HFFc6 (cell line): ENCODE measurements at regions not wholly inside any gene's neighbourhood (a gene's known extent, or its start where the extent isn't known, plus 50 kb on each side); places are given as distances from the start of the nearest gene placed in this dataset.

Experiments used
- DNase-seq: peaks from one replicate; pipeline ENCODE4 v3.0.0-alpha.2; 2018
- H3K27ac Mint-ChIP-seq: 2 replicates; pipeline ENCODE4 v1.8.0; 2020; ENCODE audit warnings: mild to moderate bottlenecking, mixed read lengths
- H3K27me3 Mint-ChIP-seq: 2 replicates; pipeline ENCODE4 v1.8.0; 2021; ENCODE audit warnings: mild to moderate bottlenecking, moderate library complexity, mixed read lengths; ENCODE audit not compliant: insufficient read depth
- H3K36me3 Mint-ChIP-seq: 2 replicates; pipeline ENCODE4 v1.8.0; 2021; ENCODE audit warnings: low read depth, mixed read lengths
- H3K4me1 Mint-ChIP-seq: 2 replicates; pipeline ENCODE4 v1.8.0; 2020; ENCODE audit warnings: low read depth, mixed read lengths
- H3K4me3 Mint-ChIP-seq: 2 replicates; pipeline ENCODE4 v1.8.0; 2020; ENCODE audit warnings: mild to moderate bottlenecking, moderate library complexity, mixed read lengths
- H3K9me3 Mint-ChIP-seq: 2 replicates; pipeline ENCODE4 v1.8.0; 2020; ENCODE audit warnings: mild to moderate bottlenecking, mixed read lengths
- TF ChIP-seq, protein P1 (sequence below): fragments of 200-600 bp; sonication (generic); IDR thresholded peaks from 2 replicates; pipeline ENCODE4 v1.5.0; 2021; ENCODE audit warnings: antibody characterized with exemption, mild to moderate bottlenecking

DNA sequence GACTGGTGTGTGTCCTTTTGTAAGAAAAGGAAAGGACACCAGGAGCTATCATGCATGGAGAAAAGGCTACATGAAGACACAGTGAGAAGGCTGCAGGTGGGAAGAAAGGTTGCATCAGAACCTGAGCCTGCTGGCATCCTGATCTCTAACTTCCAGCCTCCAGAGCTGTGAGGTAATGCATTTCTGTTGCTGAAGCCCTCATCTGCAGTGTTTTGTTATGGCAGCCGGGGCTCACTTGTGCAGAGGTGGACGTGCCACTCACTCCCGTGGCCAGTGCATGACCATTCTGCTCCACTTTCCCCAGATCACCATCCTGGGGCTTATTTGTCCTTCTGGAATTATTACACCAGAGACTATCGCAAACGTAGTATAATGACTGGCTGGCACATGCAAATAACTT, 155.3 kb downstream of the IRS2 start:
- TF ChIP-seq, protein P1, sequence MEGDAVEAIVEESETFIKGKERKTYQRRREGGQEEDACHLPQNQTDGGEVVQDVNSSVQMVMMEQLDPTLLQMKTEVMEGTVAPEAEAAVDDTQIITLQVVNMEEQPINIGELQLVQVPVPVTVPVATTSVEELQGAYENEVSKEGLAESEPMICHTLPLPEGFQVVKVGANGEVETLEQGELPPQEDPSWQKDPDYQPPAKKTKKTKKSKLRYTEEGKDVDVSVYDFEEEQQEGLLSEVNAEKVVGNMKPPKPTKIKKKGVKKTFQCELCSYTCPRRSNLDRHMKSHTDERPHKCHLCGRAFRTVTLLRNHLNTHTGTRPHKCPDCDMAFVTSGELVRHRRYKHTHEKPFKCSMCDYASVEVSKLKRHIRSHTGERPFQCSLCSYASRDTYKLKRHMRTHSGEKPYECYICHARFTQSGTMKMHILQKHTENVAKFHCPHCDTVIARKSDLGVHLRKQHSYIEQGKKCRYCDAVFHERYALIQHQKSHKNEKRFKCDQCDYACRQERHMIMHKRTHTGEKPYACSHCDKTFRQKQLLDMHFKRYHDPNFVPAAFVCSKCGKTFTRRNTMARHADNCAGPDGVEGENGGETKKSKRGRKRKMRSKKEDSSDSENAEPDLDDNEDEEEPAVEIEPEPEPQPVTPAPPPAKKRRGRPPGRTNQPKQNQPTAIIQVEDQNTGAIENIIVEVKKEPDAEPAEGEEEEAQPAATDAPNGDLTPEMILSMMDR: no peak
- H3K4me1 Mint-ChIP-seq: peaks cover 43% of the 10 kb centered on the region
- no peak overlapping the region for H3K4me3 Mint-ChIP-seq
- H3K9me3 Mint-ChIP-seq: 0 out of 2 replicates have a peak, but pooled peaks cover 3% of the 10 kb centered on the region
- no peak overlapping the region for H3K27ac Mint-ChIP-seq
- DNase-seq: no peak
- H3K36me3 Mint-ChIP-seq: no peaks in the 10 kb centered on the region
- peaks cover 12% of the 10 kb centered on the region for H3K27me3 Mint-ChIP-seq

DNA sequence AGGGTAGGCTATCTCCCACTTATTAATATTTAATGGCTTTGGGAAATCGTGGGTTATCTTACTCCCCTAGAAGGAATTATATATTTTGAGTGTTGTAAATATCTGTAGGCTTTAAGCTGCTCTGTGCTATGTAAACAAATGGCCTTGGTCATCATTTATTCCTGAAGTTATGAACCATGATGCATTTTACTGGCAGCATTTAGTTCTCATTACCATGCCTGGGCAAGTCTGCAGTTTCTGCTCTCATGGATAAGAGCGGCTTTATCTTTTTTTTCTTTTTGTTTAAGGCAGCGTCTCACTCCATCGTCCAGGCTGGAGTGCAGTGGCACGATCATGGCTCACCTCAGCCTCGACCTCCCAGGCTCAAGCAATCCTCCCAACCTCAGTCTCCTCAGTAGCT, 156.1 kb downstream of the IRS2 start:
- TF ChIP-seq, protein P1: no peak
- Mint-ChIP-seq H3K4me3 (no peak overlapping the region), H3K36me3 (no peaks in the 10 kb centered on the region), H3K4me1 (peaks cover 43% of the 10 kb centered on the region), H3K9me3 (0 out of 2 replicates have a peak, but pooled peaks cover 3% of the 10 kb centered on the region), H3K27me3 (peaks cover 12% of the 10 kb centered on the region), H3K27ac (no peak overlapping the region)
- DNase-seq: no peak

DNA sequence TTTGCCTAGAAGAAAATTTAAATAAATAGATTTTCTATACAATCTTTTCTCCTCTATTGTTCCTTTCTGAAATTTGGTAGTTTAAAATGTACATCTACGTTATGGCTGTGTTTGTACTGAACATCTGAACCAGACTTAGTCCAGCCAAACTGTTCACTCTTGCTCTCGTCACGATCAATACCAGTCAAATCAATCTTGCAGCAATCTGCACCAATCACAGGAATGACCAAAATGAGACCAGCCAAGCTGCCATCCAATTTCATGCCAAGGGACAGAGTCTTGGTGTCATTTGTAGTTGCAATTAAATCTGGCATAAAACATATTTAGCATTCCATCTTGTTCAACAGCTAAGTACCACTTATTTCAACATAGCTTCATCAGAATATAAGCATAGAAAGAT, 156.6 kb downstream of the IRS2 start:
- no peak overlapping the region for H3K4me3 Mint-ChIP-seq
- H3K9me3 Mint-ChIP-seq: no peaks in the 10 kb centered on the region
- no peaks in the 10 kb centered on the region for H3K36me3 Mint-ChIP-seq
- H3K27ac Mint-ChIP-seq: no peak overlapping the region
- TF ChIP-seq, protein P1: no peak
- peaks cover 12% of the 10 kb centered on the region for H3K27me3 Mint-ChIP-seq
- DNase-seq: no peak
- peaks cover 43% of the 10 kb centered on the region for H3K4me1 Mint-ChIP-seq

DNA sequence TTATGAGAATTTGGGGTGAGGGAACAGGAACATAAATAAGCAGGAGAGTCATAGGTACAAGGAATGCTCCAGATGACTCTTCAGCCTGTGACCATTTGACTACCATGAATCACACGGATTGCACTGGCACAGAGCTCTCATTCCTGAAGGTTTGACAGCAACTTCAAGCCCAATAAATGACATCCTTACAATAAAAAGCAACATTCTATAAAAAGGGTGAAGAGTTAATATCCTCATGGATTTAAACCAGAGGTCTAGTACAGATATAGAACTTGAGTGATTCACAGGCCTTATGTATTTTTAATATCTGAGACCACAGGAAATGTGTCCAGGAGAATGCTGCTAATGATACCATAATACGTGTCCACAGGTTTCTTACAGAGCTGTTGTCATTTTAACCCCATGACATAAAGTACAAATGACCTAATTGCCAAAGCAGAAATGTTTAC, 158.1 kb downstream of the IRS2 start:
- Mint-ChIP-seq H3K4me1 (peaks cover 43% of the 10 kb centered on the region), H3K27me3 (peaks cover 8% of the 10 kb centered on the region), H3K4me3 (no peak overlapping the region), H3K27ac (peak overlapping the region; percentile 44), H3K36me3 (no peaks in the 10 kb centered on the region), H3K9me3 (no peaks in the 10 kb centered on the region)
- peak; percentile 76 for DNase-seq
- TF ChIP-seq, protein P1: no peak

DNA sequence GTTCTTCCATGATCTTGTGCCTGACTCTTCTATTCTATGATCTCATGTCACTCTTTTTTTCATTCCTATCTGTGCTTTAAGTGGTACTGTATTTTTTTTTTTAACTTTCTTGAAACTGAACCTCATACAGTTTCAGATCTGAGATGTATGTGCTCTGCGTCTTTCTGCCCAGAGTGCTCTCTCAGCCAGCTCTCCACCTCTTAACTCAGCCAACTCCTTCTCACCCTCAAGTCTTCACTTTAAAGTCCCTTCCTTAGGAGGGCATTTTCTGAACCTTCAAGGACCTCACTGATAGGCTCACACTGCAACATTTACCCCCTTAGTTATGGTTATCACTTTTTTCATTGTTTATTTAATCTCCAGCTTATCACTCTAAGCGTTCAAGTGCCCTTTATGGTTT, 158.7 kb downstream of the IRS2 start:
- TF ChIP-seq, protein P1: no peak
- Mint-ChIP-seq H3K4me1 (peaks cover 43% of the 10 kb centered on the region), H3K9me3 (no peaks in the 10 kb centered on the region), H3K27me3 (peaks cover 6% of the 10 kb centered on the region), H3K4me3 (peak overlapping the region; percentile 31; the same call in 1 of the 2 replicates), H3K36me3 (no peaks in the 10 kb centered on the region), H3K27ac (peak overlapping the region; percentile 44; the same call in 1 of the 2 replicates)
- DNase-seq: no peak
